WTC11 (cell line): ENCODE measurements at regions not wholly inside any gene's neighbourhood (a gene's known extent, or its start where the extent isn't known, plus 50 kb on each side); places are given as distances from the start of the nearest gene placed in this dataset.

Experiments
- ATAC-seq: fragments of 200-7000 bp; cut with Tn5 transposase; 2 replicates; pipeline ENCODE4 v1.10.0; 2021; ENCODE audit warnings: mild to moderate bottlenecking, moderate library complexity
- CTCF ChIA-PET: fragments of 300-600 bp; sonication (Branson Sonifier 250); formaldehyde crosslinking; loops from one replicate; lab custom pipeline; 2021; ENCODE audit warnings: antibody characterized with exemption; lab: Charles Lee
- POLR2A ChIA-PET: fragments of 350-600 bp; sonication (Branson Sonifier 250); formaldehyde crosslinking; loops from one replicate; lab custom pipeline; 2021; ENCODE audit warnings: antibody characterized with exemption; lab: Charles Lee
- DNase-seq: peaks from one replicate; pipeline ENCODE4 v3.0.0; 2021; ENCODE audit warnings: low spot score
- H3K27ac Mint-ChIP-seq: 2 replicates; pipeline ENCODE4 v1.8.0; 2021; ENCODE audit warnings: mixed read lengths
- H3K27me3 Mint-ChIP-seq: 2 replicates; pipeline ENCODE4 v1.8.0; 2021; ENCODE audit warnings: low read depth, mild to moderate bottlenecking, moderate library complexity, mixed read lengths
- H3K36me3 Mint-ChIP-seq: 2 replicates; pipeline ENCODE4 v1.8.0; 2021; ENCODE audit warnings: mixed read lengths
- H3K4me1 Mint-ChIP-seq: 2 replicates; pipeline ENCODE4 v1.8.0; 2022; ENCODE audit warnings: mixed read lengths
- H3K4me3 Mint-ChIP-seq: 2 replicates; pipeline ENCODE4 v1.8.0; 2021; ENCODE audit warnings: mild to moderate bottlenecking, moderate library complexity, mixed read lengths
- H3K9me3 Mint-ChIP-seq: 2 replicates; pipeline ENCODE4 v1.8.0; 2021; ENCODE audit warnings: mixed read lengths
- ATF1 ChIP-seq: sonication (generic); formaldehyde crosslinking; IDR thresholded peaks from 2 replicates; pipeline ENCODE4 v1.8.1; 2023; ENCODE audit warnings: mild to moderate bottlenecking, moderate library complexity, missing genetic modification reagents
- ATF2 ChIP-seq: sonication (generic); formaldehyde crosslinking; IDR thresholded peaks from 2 replicates; pipeline ENCODE4 v1.8.1; 2022; ENCODE audit warnings: low read depth, missing genetic modification reagents, borderline replicate concordance
- CREM ChIP-seq: sonication (generic); formaldehyde crosslinking; IDR thresholded peaks from 2 replicates; pipeline ENCODE4 v1.8.1; 2022; ENCODE audit warnings: mild to moderate bottlenecking, missing genetic modification reagents, moderate library complexity
- ELF4 ChIP-seq: sonication (generic); formaldehyde crosslinking; IDR thresholded peaks from 2 replicates; pipeline ENCODE4 v1.8.1; 2022; ENCODE audit warnings: low read depth, mild to moderate bottlenecking, moderate library complexity, missing genetic modification reagents
- HMGA2 ChIP-seq: fragments of 250-450 bp; sonication (Bioruptor Pico); IDR thresholded peaks from 2 replicates; pipeline ENCODE4 v1.4.0; 2021; ENCODE audit warnings: mild to moderate bottlenecking, moderate library complexity
- IRF1 ChIP-seq: sonication (generic); formaldehyde crosslinking; IDR thresholded peaks from 2 replicates; pipeline ENCODE4 v1.8.0; 2023; ENCODE audit warnings: missing genetic modification reagents
- MXD4 ChIP-seq: fragments of 250-450 bp; sonication (Bioruptor Pico); IDR thresholded peaks from 2 replicates; pipeline ENCODE4 v1.8.0; 2021; ENCODE audit warnings: mild to moderate bottlenecking, moderate library complexity, borderline replicate concordance
- NFYB ChIP-seq: sonication (generic); formaldehyde crosslinking; conservative IDR thresholded peaks from 2 replicates; pipeline ENCODE4 v1.8.0; 2022; ENCODE audit warnings: low read depth, missing genetic modification reagents
- PREB ChIP-seq: sonication (generic); formaldehyde crosslinking; IDR thresholded peaks from 2 replicates; pipeline ENCODE4 v1.8.1; 2022; ENCODE audit warnings: mild to moderate bottlenecking, missing genetic modification reagents, moderate library complexity, borderline replicate concordance
- RELA ChIP-seq: sonication (generic); formaldehyde crosslinking; IDR thresholded peaks from 2 replicates; pipeline ENCODE4 v1.8.1; 2022; ENCODE audit warnings: missing genetic modification reagents, mild to moderate bottlenecking, borderline replicate concordance
- TCF7 ChIP-seq: sonication (generic); formaldehyde crosslinking; IDR thresholded peaks from 2 replicates; pipeline ENCODE4 v1.8.0; 2022; ENCODE audit warnings: mild to moderate bottlenecking, low read depth, missing genetic modification reagents, moderate library complexity
- TEAD4 ChIP-seq: sonication (generic); formaldehyde crosslinking; IDR thresholded peaks from 2 replicates; pipeline ENCODE4 v1.8.0; 2022; ENCODE audit warnings: mild to moderate bottlenecking, missing genetic modification reagents
- USF2 ChIP-seq: sonication (generic); formaldehyde crosslinking; IDR thresholded peaks from 2 replicates; pipeline ENCODE4 v1.8.1; 2023; ENCODE audit warnings: mild to moderate bottlenecking, missing genetic modification reagents, moderate library complexity
- ZNF396 ChIP-seq: fragments of 250-450 bp; sonication (Bioruptor Pico); IDR thresholded peaks from 2 replicates; pipeline ENCODE4 v1.8.0; 2021; ENCODE audit warnings: mild to moderate bottlenecking, moderate library complexity, borderline replicate concordance
- ZNF671 ChIP-seq: fragments of 250-450 bp; sonication (Bioruptor Pico); IDR thresholded peaks from 2 replicates; pipeline ENCODE4 v1.8.0; 2021; ENCODE audit warnings: mild to moderate bottlenecking

GRCh38 chr17:34765291-34765690, 185.9 kb downstream of the TMEM132E start (continued):
- no peak for TF ChIP-seq ZNF671 (CRISPR knock-in tag)

GRCh38 chr17:34764716-34765115, 185.3 kb downstream of the TMEM132E start:
- H3K36me3 Mint-ChIP-seq = no peaks in the 10 kb centered on the region
- H3K4me3 Mint-ChIP-seq = no peak overlapping the region
- H3K27me3 Mint-ChIP-seq = no peaks in the 10 kb centered on the region; the same call in 1 of the 2 replicates
- CTCF ChIA-PET = interaction anchor here (1.8 kb wide), 1 partner anchor 222 kb away, joined by 4 read pairs; no protein-coding TSS in a partner anchor
- POLR2A ChIA-PET = no interaction called here
- ATAC-seq = peak; percentile 69
- no peak overlapping the region for H3K27ac Mint-ChIP-seq
- TF ChIP-seq HMGA2 (CRISPR knock-in tag) (no peak), NFYB (0 out of 2 replicates have a peak, but pooled peaks have one; percentile 27)
- peaks cover 22% of the 10 kb centered on the region for H3K4me1 Mint-ChIP-seq
- H3K9me3 Mint-ChIP-seq = no peaks in the 10 kb centered on the region
- no peak for DNase-seq

- POLR2A ChIA-PET = no interaction called here
- Mint-ChIP-seq H3K4me1 (peaks cover 22% of the 10 kb centered on the region), H3K27ac (no peak overlapping the region; the same call in 1 of the 2 replicates)
- ATAC-seq = no peak
- TF ChIP-seq IRF1 (CRISPR knock-in tag) = no peak
- no peak for TF ChIP-seq ZNF396
- TF ChIP-seq CREM (CRISPR knock-in tag) = no peak
- no peak for TF ChIP-seq ATF1 (CRISPR knock-in tag)
- no peak for TF ChIP-seq RELA (CRISPR knock-in tag)
- no peak for TF ChIP-seq MXD4 (CRISPR knock-in tag)
- TF ChIP-seq TCF7 = no peak
- no peak for TF ChIP-seq ELF4 (CRISPR knock-in tag)
- TF ChIP-seq TEAD4 (CRISPR knock-in tag) = no peak
- no peak for TF ChIP-seq ATF2 (CRISPR knock-in tag)
- TF ChIP-seq, all 79 proteins: peak for 0
- Mint-ChIP-seq H3K9me3 (no peaks in the 10 kb centered on the region), H3K4me3 (no peak overlapping the region), H3K27me3 (no peaks in the 10 kb centered on the region; the same call in 1 of the 2 replicates), H3K36me3 (no peaks in the 10 kb centered on the region)
- CTCF ChIA-PET = interaction anchor here (1.8 kb wide), 1 partner anchor 222 kb away, joined by 4 read pairs; no protein-coding TSS in a partner anchor
- no peak for DNase-seq
These were observed 184.6 kb downstream of the TMEM132E start for GRCh38 chr17:34763728-34764665.

- H3K27me3 Mint-ChIP-seq = no peaks in the 10 kb centered on the region; the same call in 1 of the 2 replicates
These were observed 182.7 kb downstream of the TMEM132E start for GRCh38 chr17:34762078-34762477.

More at GRCh38 chr17:34762078-34762477, 182.7 kb downstream of the TMEM132E start:
- ChIA-PET CTCF (no interaction called here), POLR2A (no interaction called here)
- Mint-ChIP-seq H3K27ac (no peak overlapping the region), H3K36me3 (no peaks in the 10 kb centered on the region), H3K4me3 (no peak overlapping the region), H3K9me3 (no peaks in the 10 kb centered on the region), H3K4me1 (peaks cover 22% of the 10 kb centered on the region)
- ATAC-seq = no peak
- TF ChIP-seq USF2 (peak; percentile 14; the same call in 1 of the 2 replicates), PREB (CRISPR knock-in tag) (no peak)
- DNase-seq = no peak
